ENCODE measurements at regions not wholly inside any gene's neighbourhood (a gene's known extent, or its start where the extent isn't known, plus 50 kb on each side); places are given as distances from the start of the nearest gene placed in this dataset.

DNA sequence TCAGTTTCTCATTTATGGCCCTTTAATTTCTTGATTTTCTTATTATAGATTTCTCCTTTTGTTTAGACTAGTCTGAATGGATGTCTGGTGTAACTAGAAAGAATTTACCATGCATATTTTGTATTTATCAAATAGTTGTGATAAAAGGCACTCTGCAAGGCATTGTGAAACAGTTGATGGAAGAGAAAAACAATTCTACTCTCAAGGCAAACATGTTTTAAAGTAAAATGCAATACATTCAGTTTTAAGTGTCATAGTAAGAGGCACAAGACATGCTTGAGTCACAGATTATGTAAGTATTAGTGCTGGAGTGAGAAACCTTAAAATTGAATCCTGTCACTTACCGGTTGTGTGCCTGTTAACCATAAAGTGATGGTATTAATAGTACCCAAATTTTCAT, 283.3 kb upstream of the DKK2 start:
- Histone ChIP-seq H3K36me3 (ENCODE audit: control insufficient read depth, insufficient read depth, low read length) (no peaks in the 10 kb centered on the region), H3K9ac (ENCODE audit: low read depth, low read length) (no peak overlapping the region), H3K27ac (ENCODE audit: low read depth, low read length) (no peak overlapping the region), H3K27me3 (ENCODE audit: control insufficient read depth, insufficient read depth, low read length) (no peaks in the 10 kb centered on the region), H3K4me1 (ENCODE audit: control insufficient read depth, insufficient read depth, low read length) (no peaks in the 10 kb centered on the region), H3K9me3 (ENCODE audit: control insufficient read depth, insufficient read depth, low read length) (no peaks in the 10 kb centered on the region), H3K4me3 (ENCODE audit: low read depth, low read length) (no peak overlapping the region)

DNA sequence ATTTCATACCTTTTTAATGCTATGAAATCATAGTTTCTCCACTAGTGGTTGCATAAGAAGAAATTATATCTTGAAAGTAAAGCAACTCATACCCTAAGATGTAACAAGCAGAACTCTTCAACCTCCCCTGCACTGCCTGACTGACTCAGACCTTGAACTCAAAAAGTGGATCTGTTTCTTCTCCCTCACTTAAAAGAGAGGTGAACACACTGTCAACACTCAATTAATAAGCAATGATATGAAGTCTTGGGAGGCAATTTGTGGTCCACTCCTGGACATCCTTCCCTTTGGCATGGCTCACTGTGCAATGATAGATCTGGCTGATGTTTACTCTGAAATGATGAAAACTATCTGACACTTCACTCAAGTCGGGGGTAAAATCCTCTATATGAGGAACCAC, 282.0 kb upstream of the DKK2 start:
- Histone ChIP-seq H3K9ac (ENCODE audit: low read depth, low read length) (no peak overlapping the region), H3K27me3 (ENCODE audit: control insufficient read depth, insufficient read depth, low read length) (no peaks in the 10 kb centered on the region), H3K4me1 (ENCODE audit: control insufficient read depth, insufficient read depth, low read length) (no peaks in the 10 kb centered on the region), H3K27ac (ENCODE audit: low read depth, low read length) (no peak overlapping the region), H3K9me3 (ENCODE audit: control insufficient read depth, insufficient read depth, low read length) (no peaks in the 10 kb centered on the region), H3K4me3 (ENCODE audit: low read depth, low read length) (no peak overlapping the region), H3K36me3 (ENCODE audit: control insufficient read depth, insufficient read depth, low read length) (no peaks in the 10 kb centered on the region)

DNA sequence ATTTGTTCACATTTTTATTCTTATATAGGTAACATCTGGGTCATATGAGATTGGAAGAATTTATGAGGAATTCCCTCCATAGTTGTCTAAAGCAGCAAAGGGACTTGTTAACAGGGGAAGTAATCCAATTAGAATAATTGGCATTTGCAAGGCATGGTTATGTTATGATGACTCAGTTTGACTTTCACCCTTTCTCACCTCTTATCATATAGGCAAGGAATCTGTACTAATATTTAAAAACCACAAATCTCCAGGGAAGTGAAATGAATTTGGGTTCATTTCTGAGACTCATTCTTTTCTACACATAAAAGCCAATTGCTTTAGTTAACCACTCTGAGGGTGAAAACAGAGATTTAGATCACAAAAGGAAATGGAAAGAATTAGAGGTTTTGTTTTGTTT, 281.5 kb upstream of the DKK2 start:
- no peaks in the 10 kb centered on the region for H3K27me3 ChIP-seq (ENCODE audit: control insufficient read depth, insufficient read depth, low read length)
- H3K4me3 ChIP-seq (ENCODE audit: low read depth, low read length) = no peak overlapping the region
- H3K4me1 ChIP-seq (ENCODE audit: control insufficient read depth, insufficient read depth, low read length) = no peaks in the 10 kb centered on the region
- no peaks in the 10 kb centered on the region for H3K36me3 ChIP-seq (ENCODE audit: control insufficient read depth, insufficient read depth, low read length)
- no peaks in the 10 kb centered on the region for H3K9me3 ChIP-seq (ENCODE audit: control insufficient read depth, insufficient read depth, low read length)
- H3K27ac ChIP-seq (ENCODE audit: low read depth, low read length) = no peak overlapping the region
- no peak overlapping the region for H3K9ac ChIP-seq (ENCODE audit: low read depth, low read length)

DNA sequence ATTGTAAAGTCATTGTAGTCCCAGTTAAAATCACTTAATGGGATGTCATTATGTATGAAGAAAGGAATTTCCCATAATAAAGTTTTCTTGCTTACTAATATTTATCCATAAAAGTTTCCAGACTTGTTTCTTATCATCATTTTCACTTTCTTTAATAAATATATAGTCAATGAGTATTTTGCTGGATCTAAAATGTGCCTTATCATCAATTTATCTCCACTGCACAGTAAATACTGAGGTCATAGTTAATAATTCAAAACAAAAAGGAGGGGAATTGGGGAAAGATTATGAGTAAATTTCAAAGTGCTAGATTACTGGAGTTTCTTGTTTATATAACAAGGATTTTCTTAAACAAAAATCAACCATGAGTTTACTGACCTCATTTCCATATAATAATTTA, 279.5 kb upstream of the DKK2 start:
- no peak overlapping the region for H3K4me3 ChIP-seq (ENCODE audit: low read depth, low read length)
- H3K36me3 ChIP-seq (ENCODE audit: control insufficient read depth, insufficient read depth, low read length) = no peaks in the 10 kb centered on the region
- H3K27me3 ChIP-seq (ENCODE audit: control insufficient read depth, insufficient read depth, low read length) = no peaks in the 10 kb centered on the region
- H3K9ac ChIP-seq (ENCODE audit: low read depth, low read length) = no peak overlapping the region
- H3K9me3 ChIP-seq (ENCODE audit: control insufficient read depth, insufficient read depth, low read length) = no peaks in the 10 kb centered on the region
- H3K4me1 ChIP-seq (ENCODE audit: control insufficient read depth, insufficient read depth, low read length) = no peaks in the 10 kb centered on the region
- H3K27ac ChIP-seq (ENCODE audit: low read depth, low read length) = no peak overlapping the region

DNA sequence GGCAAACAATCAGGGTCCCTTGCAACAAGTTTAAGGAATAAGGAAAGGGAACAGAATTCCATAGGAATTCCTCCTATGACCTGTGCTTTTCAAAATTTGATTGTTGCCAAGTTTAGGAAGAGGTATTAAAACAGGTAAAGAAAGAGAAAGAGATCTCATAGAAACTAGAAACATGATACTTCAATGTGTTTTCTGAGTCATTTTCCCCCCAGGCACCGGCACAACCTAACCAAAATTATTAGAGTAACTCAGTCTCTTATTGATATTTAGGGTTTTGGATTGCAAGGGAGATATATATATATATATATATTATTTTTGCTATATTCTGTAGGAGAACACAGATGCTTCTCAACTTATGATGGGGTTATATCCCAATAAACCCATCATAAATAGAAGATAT, 278.0 kb upstream of the DKK2 start:
- Histone ChIP-seq H3K9me3 (ENCODE audit: control insufficient read depth, insufficient read depth, low read length) (no peaks in the 10 kb centered on the region), H3K9ac (ENCODE audit: low read depth, low read length) (no peak overlapping the region), H3K36me3 (ENCODE audit: control insufficient read depth, insufficient read depth, low read length) (no peaks in the 10 kb centered on the region), H3K27me3 (ENCODE audit: control insufficient read depth, insufficient read depth, low read length) (no peaks in the 10 kb centered on the region), H3K27ac (ENCODE audit: low read depth, low read length) (no peak overlapping the region), H3K4me3 (ENCODE audit: low read depth, low read length) (no peak overlapping the region), H3K4me1 (ENCODE audit: control insufficient read depth, insufficient read depth, low read length) (no peaks in the 10 kb centered on the region)

DNA sequence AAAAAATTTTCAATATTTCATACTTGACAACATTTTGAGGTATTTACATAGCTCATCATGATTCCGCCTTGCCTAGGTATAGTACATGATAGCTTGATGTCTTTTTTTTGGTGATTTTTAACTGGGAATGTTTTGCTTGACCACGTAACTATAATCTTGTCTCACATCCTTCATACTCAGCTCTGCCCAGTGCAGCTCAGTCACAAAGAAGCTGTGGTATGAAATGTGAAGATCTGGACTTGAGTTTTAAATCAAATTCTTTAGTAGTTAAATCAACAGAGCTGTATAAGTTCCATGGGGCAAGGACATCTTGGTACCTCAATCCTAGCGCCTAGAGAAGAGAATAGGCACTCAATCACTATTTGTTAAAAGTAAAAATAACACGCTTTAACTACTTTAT, 276.3 kb upstream of the DKK2 start:
- Histone ChIP-seq H3K36me3 (ENCODE audit: control insufficient read depth, insufficient read depth, low read length) (no peaks in the 10 kb centered on the region), H3K27me3 (ENCODE audit: control insufficient read depth, insufficient read depth, low read length) (no peaks in the 10 kb centered on the region), H3K4me3 (ENCODE audit: low read depth, low read length) (no peak overlapping the region), H3K9me3 (ENCODE audit: control insufficient read depth, insufficient read depth, low read length) (peaks cover 3% of the 10 kb centered on the region; the same call in 1 of the 2 replicates), H3K27ac (ENCODE audit: low read depth, low read length) (no peak overlapping the region), H3K9ac (ENCODE audit: low read depth, low read length) (no peak overlapping the region), H3K4me1 (ENCODE audit: control insufficient read depth, insufficient read depth, low read length) (no peaks in the 10 kb centered on the region)

DNA sequence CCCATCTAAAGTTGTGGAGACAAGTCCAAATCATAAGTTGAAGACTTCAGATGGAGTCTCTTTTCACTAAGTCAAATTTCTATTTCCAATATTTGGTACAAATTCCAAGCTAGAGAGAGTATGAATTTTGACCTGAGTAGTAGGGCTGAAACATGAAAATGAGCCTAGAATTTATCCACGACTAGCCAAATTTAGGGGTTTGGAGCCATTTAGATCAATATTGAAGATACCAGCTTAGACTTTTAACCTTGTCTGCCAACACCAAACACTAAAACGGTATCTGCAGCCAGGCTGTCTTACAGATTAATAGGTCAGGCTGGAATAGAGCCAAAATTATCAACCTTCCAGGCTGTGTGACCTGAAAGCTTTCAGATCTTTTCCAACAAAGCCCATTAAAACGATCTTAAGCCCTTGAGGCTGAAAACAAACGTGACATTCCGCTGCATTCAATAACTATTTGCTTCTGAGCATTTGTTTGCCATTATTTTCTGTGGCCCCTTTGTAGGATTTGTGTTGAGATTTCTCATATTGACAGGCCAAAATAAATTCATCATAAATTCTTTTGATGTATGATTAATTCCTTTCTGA, 268.7 kb upstream of the DKK2 start:
- H3K9me3 ChIP-seq (ENCODE audit: control insufficient read depth, insufficient read depth, low read length) = peaks cover 3% of the 10 kb centered on the region; the same call in 1 of the 2 replicates
- no peaks in the 10 kb centered on the region for H3K4me1 ChIP-seq (ENCODE audit: control insufficient read depth, insufficient read depth, low read length)
- no peak overlapping the region for H3K4me3 ChIP-seq (ENCODE audit: low read depth, low read length)
- H3K36me3 ChIP-seq (ENCODE audit: control insufficient read depth, insufficient read depth, low read length) = no peaks in the 10 kb centered on the region
- H3K27me3 ChIP-seq (ENCODE audit: control insufficient read depth, insufficient read depth, low read length) = no peaks in the 10 kb centered on the region
- H3K9ac ChIP-seq (ENCODE audit: low read depth, low read length) = no peak overlapping the region
- no peak overlapping the region for H3K27ac ChIP-seq (ENCODE audit: low read depth, low read length)

DNA sequence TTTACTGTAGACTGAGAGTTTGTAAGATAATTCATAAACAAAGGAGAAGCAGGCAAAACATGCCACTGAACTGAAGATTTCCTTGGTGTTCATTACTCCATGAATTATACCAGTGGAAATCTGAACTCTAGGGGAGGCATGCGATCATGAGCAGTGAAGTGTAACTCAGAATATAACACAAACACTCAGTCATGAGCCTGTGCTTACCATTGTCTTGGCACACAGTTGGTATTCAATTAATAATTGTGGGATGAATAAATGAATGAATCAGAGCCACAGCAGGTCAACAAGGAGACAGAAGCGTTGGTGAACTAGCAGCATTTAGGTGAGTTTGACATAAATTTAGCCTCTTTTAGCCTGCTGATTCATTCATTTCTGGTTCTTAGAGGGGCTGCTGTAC, 263.5 kb upstream of the DKK2 start:
- Histone ChIP-seq H3K9ac (ENCODE audit: low read depth, low read length) (no peak overlapping the region), H3K4me1 (ENCODE audit: control insufficient read depth, insufficient read depth, low read length) (no peaks in the 10 kb centered on the region)

DNA sequence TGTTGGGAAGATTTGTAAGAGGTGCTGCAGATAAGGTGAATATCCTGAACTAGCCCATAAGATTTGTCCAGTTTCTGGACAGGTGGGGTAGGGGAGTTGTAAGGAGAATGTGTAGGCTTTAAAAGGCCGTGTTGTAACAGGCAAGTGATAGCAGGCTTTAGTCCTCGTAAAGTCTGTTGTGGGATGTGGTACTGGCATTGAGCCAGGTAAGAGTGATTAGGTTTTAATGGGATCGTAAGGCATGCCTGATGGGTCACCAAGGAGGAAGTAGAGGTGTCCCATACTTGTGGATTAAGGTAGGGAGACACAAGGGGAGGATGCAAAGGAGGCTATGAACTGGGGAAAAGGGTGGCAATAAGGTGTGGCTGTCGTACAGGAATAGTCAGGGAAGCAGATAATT, 256.9 kb upstream of the DKK2 start:
- peaks cover 9% of the 10 kb centered on the region; the same call in 1 of the 2 replicates for H3K9me3 ChIP-seq (ENCODE audit: control insufficient read depth, insufficient read depth, low read length)
- H3K27ac ChIP-seq (ENCODE audit: low read depth, low read length) = no peak overlapping the region
- no peaks in the 10 kb centered on the region for H3K36me3 ChIP-seq (ENCODE audit: control insufficient read depth, insufficient read depth, low read length)
- H3K4me3 ChIP-seq (ENCODE audit: low read depth, low read length) = no peak overlapping the region
- no peaks in the 10 kb centered on the region for H3K27me3 ChIP-seq (ENCODE audit: control insufficient read depth, insufficient read depth, low read length)
- no peaks in the 10 kb centered on the region for H3K4me1 ChIP-seq (ENCODE audit: control insufficient read depth, insufficient read depth, low read length)
- no peak overlapping the region for H3K9ac ChIP-seq (ENCODE audit: low read depth, low read length)

More for the DNA sequence above, 263.5 kb upstream of the DKK2 start:
- Histone ChIP-seq H3K9me3 (ENCODE audit: control insufficient read depth, insufficient read depth, low read length) (peaks cover 5% of the 10 kb centered on the region; the same call in 1 of the 2 replicates), H3K27me3 (ENCODE audit: control insufficient read depth, insufficient read depth, low read length) (no peaks in the 10 kb centered on the region), H3K36me3 (ENCODE audit: control insufficient read depth, insufficient read depth, low read length) (no peaks in the 10 kb centered on the region), H3K27ac (ENCODE audit: low read depth, low read length) (no peak overlapping the region), H3K4me3 (ENCODE audit: low read depth, low read length) (no peak overlapping the region)

DNA sequence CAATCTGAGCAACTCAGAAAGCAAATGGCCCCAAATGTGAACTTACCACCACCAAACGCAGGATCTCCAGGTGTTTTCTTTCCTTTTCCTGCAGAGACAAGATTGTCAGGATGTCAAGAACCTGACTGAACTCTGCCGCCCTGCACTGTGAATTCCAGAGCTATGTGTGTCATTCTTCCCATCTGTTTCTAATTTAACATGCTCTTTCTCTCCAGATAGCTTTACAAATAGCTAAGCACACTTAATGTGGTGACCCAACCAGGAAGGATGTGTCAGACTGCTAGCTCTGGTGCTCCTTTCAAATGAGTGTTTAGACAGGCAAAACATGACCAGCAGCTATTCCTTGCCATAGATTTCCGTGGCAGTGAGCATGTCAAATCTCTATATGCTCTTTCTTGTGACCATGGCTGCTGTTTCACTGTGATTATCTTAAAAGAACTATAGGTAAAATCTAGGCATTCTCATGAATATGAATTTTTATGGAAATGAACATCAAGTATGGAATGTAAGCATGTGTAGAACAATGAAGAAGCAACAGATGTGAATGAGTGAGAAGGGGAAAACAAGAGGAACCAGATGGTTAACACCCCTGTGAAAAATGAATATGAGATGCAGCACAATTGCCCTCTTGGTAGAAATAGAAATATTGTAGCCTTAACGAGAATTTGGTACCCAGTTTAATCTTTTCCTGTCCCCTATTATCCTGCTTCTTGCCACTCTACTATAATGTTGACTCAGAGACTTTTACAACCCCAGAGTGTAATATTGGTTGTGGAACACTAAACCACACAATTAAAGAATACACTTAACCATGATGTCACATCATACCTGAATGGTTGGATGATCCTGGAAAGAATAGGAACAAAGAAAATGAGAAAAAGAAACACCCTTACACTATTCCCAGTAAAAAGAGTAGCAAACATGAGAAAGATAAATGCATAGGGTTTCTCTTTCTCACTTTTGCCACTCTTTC, 247.8 kb upstream of the DKK2 start:
- H3K9me3 ChIP-seq (ENCODE audit: control insufficient read depth, insufficient read depth, low read length) = no peaks in the 10 kb centered on the region
- H3K4me3 ChIP-seq (ENCODE audit: low read depth, low read length) = no peak overlapping the region
- no peak overlapping the region for H3K9ac ChIP-seq (ENCODE audit: low read depth, low read length)
- peak overlapping the region; percentile 42 for H3K27ac ChIP-seq (ENCODE audit: low read depth, low read length)
- H3K4me1 ChIP-seq (ENCODE audit: control insufficient read depth, insufficient read depth, low read length) = peaks cover 13% of the 10 kb centered on the region; the same call in 1 of the 2 replicates
- H3K27me3 ChIP-seq (ENCODE audit: control insufficient read depth, insufficient read depth, low read length) = no peaks in the 10 kb centered on the region
- no peaks in the 10 kb centered on the region for H3K36me3 ChIP-seq (ENCODE audit: control insufficient read depth, insufficient read depth, low read length)

DNA sequence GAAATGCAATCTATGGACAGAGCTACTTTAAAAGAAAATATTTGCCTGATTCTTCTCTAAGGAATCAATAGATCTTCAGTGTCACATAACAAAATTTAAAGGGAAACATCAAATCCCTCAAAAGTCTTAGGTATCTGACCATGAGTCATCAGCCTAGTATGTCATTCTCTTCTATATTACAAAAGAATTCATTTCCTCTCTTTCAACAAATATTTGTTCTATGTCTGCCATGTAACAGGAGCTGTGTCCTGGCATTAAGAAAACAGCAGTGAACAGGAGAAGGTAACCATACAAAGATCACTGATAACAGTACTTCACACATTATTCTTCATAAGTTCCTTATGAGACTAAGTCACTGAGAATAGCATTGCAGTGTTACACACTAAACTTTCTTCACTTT, 243.6 kb upstream of the DKK2 start:
- Histone ChIP-seq H3K36me3 (ENCODE audit: control insufficient read depth, insufficient read depth, low read length) (no peaks in the 10 kb centered on the region), H3K9ac (ENCODE audit: low read depth, low read length) (no peak overlapping the region), H3K4me1 (ENCODE audit: control insufficient read depth, insufficient read depth, low read length) (peaks cover 8% of the 10 kb centered on the region; the same call in 1 of the 2 replicates), H3K9me3 (ENCODE audit: control insufficient read depth, insufficient read depth, low read length) (no peaks in the 10 kb centered on the region), H3K27ac (ENCODE audit: low read depth, low read length) (no peak overlapping the region), H3K4me3 (ENCODE audit: low read depth, low read length) (no peak overlapping the region), H3K27me3 (ENCODE audit: control insufficient read depth, insufficient read depth, low read length) (no peaks in the 10 kb centered on the region)

Data from HUES48 (cell line).